Stimulated activated CD8-positive, alpha-beta memory T cell treated with anti-CD3 and anti-CD28 coated beads, Interleukin-7, amount 100 ng/mL, for 48 hours (primary cell): ENCODE measurements at regions not wholly inside any gene's neighbourhood (a gene's known extent, or its start where the extent isn't known, plus 50 kb on each side); places are given as distances from the start of the nearest gene placed in this dataset.
A peak's percentile ranks its signal among the peaks of the same experiment; 100 is the strongest.

Experiments
- DNase-seq, 2 donors: peaks; one replicate each; pipeline ENCODE4 v3.0.0-alpha.2; 2020; ENCODE audit warnings: low read depth in 1 of 2; ENCODE audit errors: extremely low read depth in 1 of 2

GRCh38 chr2:147045113-147045512 lies 799.7 kb upstream of the ACVR2A start:
- peak; percentile 2 to 7 for DNase-seq

GRCh38 chr2:147041121-147041494 lies 803.7 kb upstream of the ACVR2A start:
- no peak for DNase-seq

GRCh38 chr2:147040298-147041120 lies 804.3 kb upstream of the ACVR2A start:
- DNase-seq: no peak

- DNase-seq: no peak
These were observed 807.8 kb upstream of the ACVR2A start for GRCh38 chr2:147037048-147037447.

GRCh38 chr2:147033044-147033443 lies 811.8 kb upstream of the ACVR2A start:
- no peak for DNase-seq

- no peak for DNase-seq
These were observed 812.9 kb upstream of the ACVR2A start for GRCh38 chr2:147031897-147032296.

- no peak for DNase-seq
These were observed 813.7 kb upstream of the ACVR2A start for GRCh38 chr2:147030966-147031720.

- DNase-seq: no peak
These were observed 817.4 kb upstream of the ACVR2A start for GRCh38 chr2:147027436-147027835.

GRCh38 chr2:147026664-147027295 lies 818.0 kb upstream of the ACVR2A start:
- DNase-seq: no peak

- no peak for DNase-seq
These were observed 818.9 kb upstream of the ACVR2A start for GRCh38 chr2:147025646-147026585.

GRCh38 chr2:147019311-147019710 lies 825.5 kb upstream of the ACVR2A start:
- DNase-seq: no peak

- DNase-seq: no peak
These were observed 826.7 kb upstream of the ACVR2A start for GRCh38 chr2:147017951-147018645.

GRCh38 chr2:147016181-147016580 lies 828.6 kb upstream of the ACVR2A start:
- no peak for DNase-seq

GRCh38 chr2:147015591-147015990 lies 829.2 kb upstream of the ACVR2A start:
- no peak for DNase-seq

GRCh38 chr2:147013696-147014392 lies 831.0 kb upstream of the ACVR2A start:
- DNase-seq: no peak

- DNase-seq: no peak
These were observed 836.3 kb upstream of the ACVR2A start for GRCh38 chr2:147008481-147008880.

GRCh38 chr2:147006736-147007141 lies 838.1 kb upstream of the ACVR2A start:
- no peak for DNase-seq

- DNase-seq: no peak
These were observed 841.7 kb upstream of the ACVR2A start for GRCh38 chr2:147003081-147003480.

- no peak for DNase-seq
These were observed 842.6 kb upstream of the ACVR2A start for GRCh38 chr2:147002256-147002655.
